Keratinocyte (primary cell): ENCODE measurements at regions not wholly inside any gene's neighbourhood (a gene's known extent, or its start where the extent isn't known, plus 50 kb on each side); places are given as distances from the start of the nearest gene placed in this dataset.
A peak's percentile ranks its signal among the peaks of the same experiment; 100 is the strongest.
"Not testable (repeated sequence)": the region's sequence is repeated elsewhere in the genome, so short reads cannot be mapped to it uniquely, and the experiment has no call there.

Source experiments
- DNase-seq: peaks from one replicate; pipeline ENCODE4 v3.0.0-alpha.2; 2011; ENCODE audit warnings: low read depth, missing footprints, low spot score
- FAIRE-seq: peaks from 2 replicates; lab custom pipeline; 2011; peaks lifted over from hg19 to GRCh38; lab: Jason Lieb, UNC
- H2AFZ ChIP-seq: 2 replicates; pipeline ENCODE4 v1.6.0; 2012; ENCODE audit warnings: low read length, control low read depth, inconsistent platforms; ENCODE audit not compliant: control insufficient read depth
- H3K27ac ChIP-seq: 2 replicates; pipeline ENCODE4 v1.5.1; 2011; ENCODE audit warnings: low read length; ENCODE audit not compliant: control insufficient read depth, insufficient read depth
- H3K27me3 ChIP-seq: 3 replicates; pipeline ENCODE4 v1.6.0; 2011; ENCODE audit warnings: low read length; ENCODE audit not compliant: control insufficient read depth, insufficient read depth; ENCODE audit errors: extremely low read depth
- H3K36me3 ChIP-seq, 2 experiments: 2 replicates in 1 of 2; 3 replicates in 1 of 2; pipeline ENCODE4 v1.5.1; 2011; ENCODE audit warnings: low read length in 2 of 2, mild to moderate bottlenecking in 1 of 2; ENCODE audit not compliant: control insufficient read depth in 2 of 2, insufficient read depth in 2 of 2; ENCODE audit errors: extremely low read depth in 1 of 2
- H3K4me1 ChIP-seq: 3 replicates; pipeline ENCODE4 v1.5.1; 2011; ENCODE audit warnings: low read length; ENCODE audit not compliant: control insufficient read depth, insufficient read depth; ENCODE audit errors: extremely low read depth
- H3K4me2 ChIP-seq: 3 replicates; pipeline ENCODE4 v1.6.0; 2011; ENCODE audit warnings: low read depth, low read length; ENCODE audit not compliant: control insufficient read depth, insufficient read depth; ENCODE audit errors: extremely low read depth
- H3K4me3 ChIP-seq, 3 experiments: fragments of 200-600 bp in 1 of 3; sonication (generic) in 1 of 3; 2 replicates in 2 of 3; 3 replicates in 1 of 3; pipeline ENCODE4 v1.5.1; 2011 to 2016; ENCODE audit warnings: low read length in 3 of 3, mild to moderate bottlenecking in 3 of 3, control low read depth in 2 of 3, inconsistent platforms in 1 of 3, low read depth in 1 of 3, mixed read lengths in 1 of 3, mixed run types in 1 of 3, moderate library complexity in 1 of 3; ENCODE audit not compliant: control insufficient read depth in 2 of 3, insufficient read depth in 2 of 3; ENCODE audit errors: extremely low read depth in 1 of 3
- H3K79me2 ChIP-seq: 2 replicates; pipeline ENCODE4 v1.6.0; 2012; ENCODE audit warnings: low read length; ENCODE audit not compliant: control insufficient read depth, insufficient read depth
- H3K9ac ChIP-seq: 3 replicates; pipeline ENCODE4 v1.6.0; 2011; ENCODE audit warnings: low read length; ENCODE audit not compliant: control insufficient read depth, insufficient read depth; ENCODE audit errors: extremely low read depth
- H3K9me1 ChIP-seq: 3 replicates; pipeline ENCODE4 v1.6.0; 2011; ENCODE audit warnings: low read length; ENCODE audit not compliant: control insufficient read depth, insufficient read depth; ENCODE audit errors: extremely low read depth
- H3K9me3 ChIP-seq: 2 replicates; pipeline ENCODE4 v1.5.1; 2012; ENCODE audit warnings: low read depth, low read length; ENCODE audit not compliant: control insufficient read depth
- H4K20me1 ChIP-seq: 3 replicates; pipeline ENCODE4 v1.6.0; 2011; ENCODE audit warnings: low read length; ENCODE audit not compliant: control insufficient read depth, insufficient read depth; ENCODE audit errors: extremely low read depth
- CTCF ChIP-seq, 3 experiments: IDR thresholded peaks in 1 of 3; conservative IDR thresholded peaks in 1 of 3; optimal IDR thresholded peaks in 1 of 3; 2 replicates in 2 of 3; 3 replicates in 1 of 3; pipeline versions ENCODE3 to v1.5.1; 2011; ENCODE audit warnings: low read length in 3 of 3, mild to moderate bottlenecking in 3 of 3, moderate library complexity in 2 of 3, control low read depth in 1 of 3, inconsistent platforms in 1 of 3; ENCODE audit not compliant: insufficient read depth in 2 of 3; ENCODE audit errors: extremely low read depth in 1 of 3
- EZH2 ChIP-seq: IDR thresholded peaks from one replicate; pipeline ENCODE4 v1.6.1; 2012; ENCODE audit warnings: inconsistent platforms, mild to moderate bottlenecking, low read length, moderate library complexity
- dilution Hi-C: fragments of 300-500 bp; cut with MboI; formaldehyde crosslinking; loops from one replicate; pipeline ENCODE4 v1.7.0; 2020; ENCODE audit warnings: low sequenced_read_pairs; ENCODE audit not compliant: extremely low pct_ligation_motif_present

DNA sequence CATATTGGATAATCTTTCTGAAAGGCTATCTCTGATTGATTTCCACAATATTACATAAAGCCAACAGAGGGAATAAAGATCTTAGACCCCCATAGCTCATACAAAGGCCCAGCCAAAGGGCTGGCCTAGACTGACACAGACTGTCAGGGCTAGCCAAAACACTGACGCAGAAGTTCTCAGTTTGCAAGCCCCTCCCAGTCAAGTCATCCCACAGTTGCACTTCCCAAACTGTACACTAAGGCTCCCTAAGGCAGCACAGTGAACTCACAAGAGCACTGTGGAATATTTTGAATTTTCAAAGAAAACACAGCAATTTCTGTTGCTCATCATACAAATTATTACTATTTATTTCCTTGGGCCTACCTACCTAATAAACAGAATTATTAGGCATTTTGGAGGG is 244.9 kb downstream of the SP3 start:
- TF ChIP-seq CTCF (optimal IDR thresholded peaks at IDR 0.05 in 1 of 3, IDR thresholded peaks at IDR 0.05 in 1 of 3, conservative IDR thresholded peaks at IDR 0.05 in 1 of 3; ENCODE audit: extremely low read depth in 1 of 3, insufficient read depth in 2 of 3, low read length in 3 of 3) (peak in 1 of 3 experiments; percentile 30), EZH2 (no peak)
- Histone ChIP-seq H3K9me1 (no peaks in the 10 kb centered on the region), H3K4me1 (peaks cover 17% of the 10 kb centered on the region), H4K20me1 (no peaks in the 10 kb centered on the region), H3K9ac (no peak overlapping the region), H3K4me3 (no peak overlapping the region), H3K27me3 (no peaks in the 10 kb centered on the region), H3K4me2 (no peak overlapping the region), H3K27ac (no peak overlapping the region), H3K36me3 (no peaks in the 10 kb centered on the region), H3K79me2 (no peaks in the 10 kb centered on the region), H3K9me3 (no peaks in the 10 kb centered on the region), H2AFZ (no peak overlapping the region)
- peak; percentile 72 for FAIRE-seq
- no peak for DNase-seq
- dilution Hi-C loops = no loop called here

- no peak for FAIRE-seq
- no peak overlapping the region for H3K27ac ChIP-seq
- no peak overlapping the region for H3K4me2 ChIP-seq
- H3K9me3 ChIP-seq = no peaks in the 10 kb centered on the region
- no peak for TF ChIP-seq CTCF (optimal IDR thresholded peaks at IDR 0.05 in 1 of 3, IDR thresholded peaks at IDR 0.05 in 1 of 3, conservative IDR thresholded peaks at IDR 0.05 in 1 of 3; ENCODE audit: extremely low read depth in 1 of 3, insufficient read depth in 2 of 3, low read length in 3 of 3)
- no peak for TF ChIP-seq EZH2
- no peak overlapping the region for H3K4me3 ChIP-seq
- DNase-seq = no peak
- H3K4me1 ChIP-seq = no peaks in the 10 kb centered on the region
- no peaks in the 10 kb centered on the region for H3K9me1 ChIP-seq
- no peaks in the 10 kb centered on the region for H3K79me2 ChIP-seq
- no peak overlapping the region for H2AFZ ChIP-seq
- H3K9ac ChIP-seq = no peak overlapping the region
- no peaks in the 10 kb centered on the region for H4K20me1 ChIP-seq
- dilution Hi-C loops = no loop called here
- no peaks in the 10 kb centered on the region for H3K27me3 ChIP-seq
- H3K36me3 ChIP-seq = no peaks in the 10 kb centered on the region
Measured at GRCh38 chr2:173734797-173735196, 230.4 kb downstream of the SP3 start.

- H3K9me1 ChIP-seq, H3K9ac ChIP-seq, H3K9me3 ChIP-seq, H3K36me3 ChIP-seq, H3K27me3 ChIP-seq, H3K79me2 ChIP-seq, H2AFZ ChIP-seq, H3K27ac ChIP-seq, H3K4me2 ChIP-seq, FAIRE-seq, DNase-seq, H4K20me1 ChIP-seq, dilution Hi-C loops, H3K4me3 ChIP-seq, H3K4me1 ChIP-seq: not testable (repeated sequence)
Measured at GRCh38 chr2:173737954-173738575, 227.1 kb downstream of the SP3 start.
